ENCODE measurements at regions not wholly inside any gene's neighbourhood (a gene's known extent, or its start where the extent isn't known, plus 50 kb on each side); places are given as distances from the start of the nearest gene placed in this dataset.

GRCh38 chr1:168972887-168973286 lies 133.6 kb upstream of the ATP1B1 start:
- Mint-ChIP-seq H3K27ac (no peak overlapping the region), H3K36me3 (no peaks in the 10 kb centered on the region), H3K9me3 (no peaks in the 10 kb centered on the region), H3K4me1 (ENCODE audit: unreplicated experiment) (peaks cover 15% of the 10 kb centered on the region), H3K27me3 (no peaks in the 10 kb centered on the region), H3K4me3 (no peak overlapping the region)
- TF ChIP-seq CTCF (conservative IDR thresholded peaks at IDR 0.05) = no peak
- no peak for DNase-seq (ENCODE audit: extremely low spot score, unreplicated experiment)

GRCh38 chr1:168974117-168974516 lies 132.4 kb upstream of the ATP1B1 start:
- no peaks in the 10 kb centered on the region for H3K27me3 Mint-ChIP-seq
- H3K9me3 Mint-ChIP-seq = no peaks in the 10 kb centered on the region
- DNase-seq (ENCODE audit: extremely low spot score, unreplicated experiment) = no peak
- no peak for TF ChIP-seq CTCF (conservative IDR thresholded peaks at IDR 0.05)
- no peak overlapping the region for H3K27ac Mint-ChIP-seq
- H3K4me3 Mint-ChIP-seq = no peak overlapping the region
- no peaks in the 10 kb centered on the region for H3K36me3 Mint-ChIP-seq
- peaks cover 15% of the 10 kb centered on the region for H3K4me1 Mint-ChIP-seq (ENCODE audit: unreplicated experiment)

- DNase-seq (ENCODE audit: extremely low spot score, unreplicated experiment) = no peak
- no peak overlapping the region for H3K27ac Mint-ChIP-seq
- H3K4me1 Mint-ChIP-seq (ENCODE audit: unreplicated experiment) = peaks cover 15% of the 10 kb centered on the region
- no peak overlapping the region for H3K4me3 Mint-ChIP-seq
- H3K9me3 Mint-ChIP-seq = no peaks in the 10 kb centered on the region
- no peaks in the 10 kb centered on the region for H3K36me3 Mint-ChIP-seq
- TF ChIP-seq CTCF (conservative IDR thresholded peaks at IDR 0.05) = no peak
- H3K27me3 Mint-ChIP-seq = no peaks in the 10 kb centered on the region
These were observed 131.9 kb upstream of the ATP1B1 start for GRCh38 chr1:168974611-168975010.

- no peak overlapping the region for H3K27ac Mint-ChIP-seq
- no peak for DNase-seq (ENCODE audit: extremely low spot score, unreplicated experiment)
- peaks cover 7% of the 10 kb centered on the region for H3K4me1 Mint-ChIP-seq (ENCODE audit: unreplicated experiment)
- H3K27me3 Mint-ChIP-seq = no peaks in the 10 kb centered on the region
- TF ChIP-seq CTCF (conservative IDR thresholded peaks at IDR 0.05) = no peak
- H3K4me3 Mint-ChIP-seq = no peak overlapping the region
- H3K36me3 Mint-ChIP-seq = no peaks in the 10 kb centered on the region
- no peaks in the 10 kb centered on the region for H3K9me3 Mint-ChIP-seq
These were observed 130.2 kb upstream of the ATP1B1 start for GRCh38 chr1:168976267-168976666.

- no peak overlapping the region for H3K4me3 Mint-ChIP-seq
- H3K27me3 Mint-ChIP-seq = no peaks in the 10 kb centered on the region
- no peaks in the 10 kb centered on the region for H3K36me3 Mint-ChIP-seq
- H3K27ac Mint-ChIP-seq = no peak overlapping the region
- peaks cover 3% of the 10 kb centered on the region for H3K4me1 Mint-ChIP-seq (ENCODE audit: unreplicated experiment)
- no peaks in the 10 kb centered on the region for H3K9me3 Mint-ChIP-seq
- DNase-seq (ENCODE audit: extremely low spot score, unreplicated experiment) = no peak
- TF ChIP-seq CTCF (conservative IDR thresholded peaks at IDR 0.05) = no peak
These were observed 128.9 kb upstream of the ATP1B1 start for GRCh38 chr1:168977618-168978017.

GRCh38 chr1:168979276-168979675 lies 127.2 kb upstream of the ATP1B1 start:
- Mint-ChIP-seq H3K36me3 (no peaks in the 10 kb centered on the region), H3K27ac (no peak overlapping the region), H3K27me3 (no peaks in the 10 kb centered on the region), H3K4me3 (no peak overlapping the region), H3K4me1 (ENCODE audit: unreplicated experiment) (no peaks in the 10 kb centered on the region), H3K9me3 (no peaks in the 10 kb centered on the region)
- no peak for TF ChIP-seq CTCF (conservative IDR thresholded peaks at IDR 0.05)
- no peak for DNase-seq (ENCODE audit: extremely low spot score, unreplicated experiment)
